Gastroesophageal sphincter (tissue), 4 donors: ENCODE measurements at regions not wholly inside any gene's neighbourhood (a gene's known extent, or its start where the extent isn't known, plus 50 kb on each side); places are given as distances from the start of the nearest gene placed in this dataset.

ENCODE experiments used
- ATAC-seq: fragments of 150-250 bp; one replicate; pipeline ENCODE4 v1.9.1; 2016; ENCODE audit warnings: mild to moderate bottlenecking, moderate library complexity
- H3K27ac ChIP-seq, 4 donors: fragments of 200-600 bp; sonication (generic) in 3 of 4; 1 replicate in 3 of 4; 2 replicates in 1 of 4; pipeline ENCODE4 v1.5.1; 2016 to 2019
- H3K27me3 ChIP-seq: fragments of 200-600 bp; sonication (generic); one replicate; pipeline ENCODE4 v1.5.1; 2019
- H3K36me3 ChIP-seq, 2 donors: fragments of 200-600 bp; sonication (generic); one replicate each; pipeline ENCODE4 v1.5.1; 2019; ENCODE audit warnings: control low read depth in 1 of 2
- H3K4me1 ChIP-seq, 3 donors: fragments of 200-600 bp; sonication (generic); 1 replicate in 2 of 3; 2 replicates in 1 of 3; pipeline ENCODE4 v1.5.1; 2016 to 2019; ENCODE audit warnings: control low read depth in 2 of 3
- H3K4me3 ChIP-seq, 2 donors: fragments of 200-600 bp; sonication (generic); one replicate each; pipeline ENCODE4 v1.5.1; 2019; ENCODE audit warnings: mild to moderate bottlenecking in 1 of 2, moderate library complexity in 1 of 2
- H3K9me3 ChIP-seq, 3 donors: fragments of 200-600 bp; sonication (generic); one replicate each; pipeline ENCODE4 v1.5.1; 2017 to 2019; ENCODE audit warnings: control low read depth in 2 of 3
- CTCF ChIP-seq, 4 experiments: fragments of 200-600 bp in 2 of 4; fragments of 450-650 bp in 2 of 4; sonication (generic) in 1 of 4; IDR thresholded peaks; one replicate each; pipeline ENCODE4 v1.5.1; 2017 to 2019; ENCODE audit warnings: antibody characterized with exemption in 4 of 4, mild to moderate bottlenecking in 2 of 4, moderate library complexity in 2 of 4
- EP300 ChIP-seq: sonication (generic); formaldehyde crosslinking; IDR thresholded peaks from one replicate; pipeline ENCODE4 v1.6.1; 2017; ENCODE audit warnings: antibody characterized with exemption, mild to moderate bottlenecking
- POLR2A ChIP-seq, 2 donors: fragments of 450-650 bp; IDR thresholded peaks; one replicate each; pipeline ENCODE4 v1.6.1; 2017; ENCODE audit warnings: antibody characterized with exemption in 2 of 2, mild to moderate bottlenecking in 2 of 2, moderate library complexity in 1 of 2
- POLR2AphosphoS5 ChIP-seq: sonication (generic); formaldehyde crosslinking; IDR thresholded peaks from one replicate; pipeline ENCODE4 v1.6.1; 2017; ENCODE audit warnings: antibody characterized with exemption
- WGBS, 2 donors: methylation state at CpG; one replicate each; pipeline ENCODE4 v1.1.5; 2018; ENCODE audit warnings: low coverage in 1 of 2; 5-methylcytosine and 5-hydroxymethylcytosine counted together

GRCh38 chr3:59611649-59612443 is 562.0 kb upstream of the CFAP20DC start:
- H3K4me1 ChIP-seq: no peaks in the 10 kb centered on the region
- no peaks in the 10 kb centered on the region for H3K36me3 ChIP-seq
- H3K27ac ChIP-seq: no peak overlapping the region
- no peak for ATAC-seq
- H3K4me3 ChIP-seq: no peak overlapping the region
- 88 to 93% methylated on average over 4 to 7 of the region's 7 CpGs for WGBS, 2 donors
- no peaks in the 10 kb centered on the region for H3K27me3 ChIP-seq
- peaks cover 0 to 14% (median 0%) of the 10 kb centered on the region in 3 donors for H3K9me3 ChIP-seq
- no peak for TF ChIP-seq CTCF (IDR thresholded peaks at IDR 0.05)
- no peak for TF ChIP-seq POLR2A (IDR thresholded peaks at IDR 0.05)

GRCh38 chr3:59609657-59610348 is 560.0 kb upstream of the CFAP20DC start:
- no peaks in the 10 kb centered on the region for H3K27me3 ChIP-seq
- H3K27ac ChIP-seq: no peak overlapping the region
- H3K4me3 ChIP-seq: no peak overlapping the region
- no peaks in the 10 kb centered on the region for H3K36me3 ChIP-seq
- H3K9me3 ChIP-seq: peaks cover 0 to 11% (median 0%) of the 10 kb centered on the region in 3 donors
- H3K4me1 ChIP-seq: no peaks in the 10 kb centered on the region
- ATAC-seq: peak; percentile 64
- WGBS, 2 donors: 55 to 79% methylated on average over 6 of the region's 6 CpGs
- peak; percentile 22 for TF ChIP-seq POLR2AphosphoS5
- TF ChIP-seq EP300: no peak

DNA sequence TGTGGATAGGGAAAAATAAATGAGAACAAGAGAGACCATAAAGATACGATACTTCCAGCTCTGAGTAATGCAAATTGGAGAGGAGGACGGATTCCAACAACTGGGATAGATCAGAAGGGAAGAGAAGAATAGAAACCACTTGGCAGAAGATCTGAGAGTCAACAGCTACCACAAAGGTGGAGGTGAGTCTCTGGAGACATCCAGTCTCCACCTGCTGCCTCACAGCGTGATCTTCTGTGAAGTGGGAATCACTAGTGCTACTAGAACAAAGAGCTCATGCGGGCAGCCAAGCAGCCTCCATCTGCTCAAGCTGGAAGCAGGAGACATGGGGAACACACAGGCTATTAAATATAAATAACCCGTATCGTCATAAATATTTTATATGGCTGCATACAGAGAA is 558.5 kb upstream of the CFAP20DC start:
- no peak for ATAC-seq
- Histone ChIP-seq H3K36me3 (no peaks in the 10 kb centered on the region), H3K27ac (no peak overlapping the region), H3K9me3 (no peaks in the 10 kb centered on the region), H3K4me1 (no peaks in the 10 kb centered on the region), H3K27me3 (no peaks in the 10 kb centered on the region), H3K4me3 (no peak overlapping the region)
- TF ChIP-seq CTCF (IDR thresholded peaks at IDR 0.05): no peak
- no peak for TF ChIP-seq EP300
- TF ChIP-seq POLR2AphosphoS5: no peak
- TF ChIP-seq POLR2A (IDR thresholded peaks at IDR 0.05): no peak
- 91% methylated on average over 6 of the region's 6 CpGs for WGBS, 2 donors

GRCh38 chr3:59607656-59608055 is 557.8 kb upstream of the CFAP20DC start:
- H3K36me3 ChIP-seq: no peaks in the 10 kb centered on the region
- H3K4me1 ChIP-seq: no peaks in the 10 kb centered on the region
- H3K9me3 ChIP-seq: no peaks in the 10 kb centered on the region
- TF ChIP-seq POLR2AphosphoS5: no peak
- ATAC-seq: no peak
- no peak overlapping the region for H3K4me3 ChIP-seq
- WGBS, 2 donors: 20 to 44% methylated on average over 1 of the region's 1 CpG
- H3K27me3 ChIP-seq: no peaks in the 10 kb centered on the region
- no peak overlapping the region for H3K27ac ChIP-seq

GRCh38 chr3:59606638-59607266 is 556.9 kb upstream of the CFAP20DC start:
- Histone ChIP-seq H3K36me3 (no peaks in the 10 kb centered on the region), H3K4me1 (no peaks in the 10 kb centered on the region), H3K4me3 (no peak overlapping the region), H3K9me3 (no peaks in the 10 kb centered on the region), H3K27ac (no peak overlapping the region), H3K27me3 (no peaks in the 10 kb centered on the region)
- ATAC-seq: no peak
- 55 to 56% methylated on average over 4 of the region's 4 CpGs for whole genome bisulfite sequencing, 2 donors
- TF ChIP-seq POLR2A (IDR thresholded peaks at IDR 0.05) (no peak), EP300 (no peak), CTCF (IDR thresholded peaks at IDR 0.05) (no peak), POLR2AphosphoS5 (no peak)
